ENCODE measurements at regions not wholly inside any gene's neighbourhood (a gene's known extent, or its start where the extent isn't known, plus 50 kb on each side); places are given as distances from the start of the nearest gene placed in this dataset.
"Not testable (repeated sequence)": the region's sequence is repeated elsewhere in the genome, so short reads cannot be mapped to it uniquely, and the experiment has no call there.

- not testable (repeated sequence) for H3K27ac ChIP-seq (ENCODE audit: low read depth in 1 of 2, low read length in 2 of 2); H3K4me3 ChIP-seq (ENCODE audit: low read depth in 1 of 3, low read length in 3 of 3); DNase-seq (ENCODE audit: low spot score); H3K36me3 ChIP-seq (ENCODE audit: control insufficient read depth in 4 of 4, insufficient read depth in 3 of 4, low read depth in 1 of 4, low read length in 3 of 4); H3K27me3 ChIP-seq (ENCODE audit: control insufficient read depth in 4 of 4, insufficient read depth in 4 of 4, low read length in 3 of 4); H3K9me3 ChIP-seq (ENCODE audit: control insufficient read depth in 4 of 4, low read length in 3 of 4); H3K4me1 ChIP-seq (ENCODE audit: control insufficient read depth in 4 of 4, insufficient read depth in 4 of 4, low read length in 3 of 4); H3K9ac ChIP-seq (ENCODE audit: low read depth in 1 of 2, low read length in 2 of 2)
- WGBS, result no CpG with 5 or more reads among the region's 7 CpGs
Observed at GRCh38 chrX:63204266-63205074, 146.7 kb downstream of the SPIN4 start.

- not testable (repeated sequence) for H3K4me3 ChIP-seq (ENCODE audit: low read depth in 1 of 3, low read length in 3 of 3); H3K9ac ChIP-seq (ENCODE audit: low read depth in 1 of 2, low read length in 2 of 2); DNase-seq (ENCODE audit: low spot score); H3K27ac ChIP-seq (ENCODE audit: low read depth in 1 of 2, low read length in 2 of 2); H3K27me3 ChIP-seq (ENCODE audit: control insufficient read depth in 4 of 4, insufficient read depth in 4 of 4, low read length in 3 of 4); H3K9me3 ChIP-seq (ENCODE audit: control insufficient read depth in 4 of 4, low read length in 3 of 4); H3K4me1 ChIP-seq (ENCODE audit: control insufficient read depth in 4 of 4, insufficient read depth in 4 of 4, low read length in 3 of 4); H3K36me3 ChIP-seq (ENCODE audit: control insufficient read depth in 4 of 4, insufficient read depth in 3 of 4, low read depth in 1 of 4, low read length in 3 of 4)
- WGBS, result no CpG with 5 or more reads among the region's 4 CpGs
Observed at GRCh38 chrX:63201987-63202386, 149.1 kb downstream of the SPIN4 start.

DNA sequence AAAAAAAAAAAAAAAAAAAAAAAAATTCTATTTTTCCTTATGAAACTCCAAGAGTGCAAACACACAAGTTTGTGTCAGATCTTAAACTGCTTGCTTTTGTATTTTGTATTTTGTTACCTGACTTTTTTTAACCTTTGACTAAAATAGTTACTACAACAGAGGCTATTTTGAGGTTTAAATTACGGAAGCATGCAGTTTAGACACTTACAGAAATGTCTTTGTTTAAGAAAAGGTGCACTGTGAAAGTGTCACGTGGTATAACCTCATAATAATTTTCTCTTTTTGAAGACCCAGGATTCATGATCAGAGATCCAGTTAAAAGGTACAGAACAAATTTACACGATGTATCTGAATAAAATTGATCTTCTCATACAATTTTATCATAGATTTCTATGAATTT lies 152.4 kb downstream of the SPIN4 start:
- H3K4me1 ChIP-seq (ENCODE audit: control insufficient read depth in 4 of 4, insufficient read depth in 4 of 4, low read length in 3 of 4); H3K27me3 ChIP-seq (ENCODE audit: control insufficient read depth in 4 of 4, insufficient read depth in 4 of 4, low read length in 3 of 4); DNase-seq (ENCODE audit: low spot score); H3K27ac ChIP-seq (ENCODE audit: low read depth in 1 of 2, low read length in 2 of 2); H3K9me3 ChIP-seq (ENCODE audit: control insufficient read depth in 4 of 4, low read length in 3 of 4); H3K9ac ChIP-seq (ENCODE audit: low read depth in 1 of 2, low read length in 2 of 2); H3K4me3 ChIP-seq (ENCODE audit: low read depth in 1 of 3, low read length in 3 of 3); H3K36me3 ChIP-seq (ENCODE audit: control insufficient read depth in 4 of 4, insufficient read depth in 3 of 4, low read depth in 1 of 4, low read length in 3 of 4): not testable (repeated sequence)
- no CpG with 5 or more reads among the region's 3 CpGs for WGBS

GRCh38 chrX:63192366-63193041 lies 158.6 kb downstream of the SPIN4 start:
- 91% methylated on average over 29 of the region's 29 CpGs for WGBS
- not testable (repeated sequence) for H3K27me3 ChIP-seq (ENCODE audit: control insufficient read depth in 4 of 4, insufficient read depth in 4 of 4, low read length in 3 of 4); H3K4me3 ChIP-seq (ENCODE audit: low read depth in 1 of 3, low read length in 3 of 3); H3K36me3 ChIP-seq (ENCODE audit: control insufficient read depth in 4 of 4, insufficient read depth in 3 of 4, low read depth in 1 of 4, low read length in 3 of 4); H3K4me1 ChIP-seq (ENCODE audit: control insufficient read depth in 4 of 4, insufficient read depth in 4 of 4, low read length in 3 of 4); H3K9me3 ChIP-seq (ENCODE audit: control insufficient read depth in 4 of 4, low read length in 3 of 4); H3K9ac ChIP-seq (ENCODE audit: low read depth in 1 of 2, low read length in 2 of 2); DNase-seq (ENCODE audit: low spot score); H3K27ac ChIP-seq (ENCODE audit: low read depth in 1 of 2, low read length in 2 of 2)

DNA sequence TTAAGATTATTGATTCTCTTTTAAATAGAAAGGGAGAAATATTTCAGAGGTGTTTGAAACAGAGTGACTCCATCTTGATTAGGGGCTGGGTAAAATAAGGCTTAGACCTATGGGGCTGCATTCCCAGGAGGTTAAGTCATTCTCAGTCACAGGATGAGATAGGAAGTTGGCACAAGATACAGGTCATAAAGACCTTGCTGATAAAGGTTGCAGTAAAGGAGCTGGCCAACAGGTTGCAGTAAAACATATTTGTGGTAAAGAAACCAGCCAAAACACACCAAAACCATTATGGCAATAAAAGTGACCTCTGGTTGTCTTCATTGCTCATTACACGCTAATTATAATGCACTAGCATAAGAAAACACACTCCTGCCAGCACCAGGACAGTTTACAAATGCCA lies 165.0 kb downstream of the SPIN4 start:
- Histone ChIP-seq H3K9ac (ENCODE audit: low read depth in 1 of 2, low read length in 2 of 2) (no peak overlapping the region), H3K4me1 (ENCODE audit: control insufficient read depth in 4 of 4, insufficient read depth in 4 of 4, low read length in 3 of 4) (no peaks in the 10 kb centered on the region), H3K27ac (ENCODE audit: low read depth in 1 of 2, low read length in 2 of 2) (no peak overlapping the region), H3K36me3 (ENCODE audit: control insufficient read depth in 4 of 4, insufficient read depth in 3 of 4, low read depth in 1 of 4, low read length in 3 of 4) (no peaks in the 10 kb centered on the region), H3K4me3 (ENCODE audit: low read depth in 1 of 3, low read length in 3 of 3) (no peak overlapping the region), H3K9me3 (ENCODE audit: control insufficient read depth in 4 of 4, low read length in 3 of 4) (no peaks in the 10 kb centered on the region), H3K27me3 (ENCODE audit: control insufficient read depth in 4 of 4, insufficient read depth in 4 of 4, low read length in 3 of 4) (no peaks in the 10 kb centered on the region)
- no peak for DNase-seq (ENCODE audit: low spot score)
- 36% methylated on average over 1 of the region's 1 CpG for WGBS
- TF ChIP-seq FOXA2 (IDR thresholded peaks at IDR 0.05) (no peak), YY1 (IDR thresholded peaks at IDR 0.05) (no peak), TAF1 (conservative IDR thresholded peaks at IDR 0.05) (no peak), ATF3 (IDR thresholded peaks at IDR 0.05) (no peak), CTCF (IDR thresholded peaks at IDR 0.05; ENCODE audit: low read depth, low read length, missing input control) (no peak), HNF4G (IDR thresholded peaks at IDR 0.05) (no peak), RAD21 (IDR thresholded peaks at IDR 0.05) (no peak), FOXA1 (IDR thresholded peaks at IDR 0.05) (no peak), NR2F2 (IDR thresholded peaks at IDR 0.05) (no peak), REST (IDR thresholded peaks at IDR 0.05) (no peak), SP1 (IDR thresholded peaks at IDR 0.05) (no peak), GABPA (IDR thresholded peaks at IDR 0.05 in 1 of 2, conservative IDR thresholded peaks at IDR 0.05 in 1 of 2) (no peak)
- TF ChIP-seq, protein P1, sequence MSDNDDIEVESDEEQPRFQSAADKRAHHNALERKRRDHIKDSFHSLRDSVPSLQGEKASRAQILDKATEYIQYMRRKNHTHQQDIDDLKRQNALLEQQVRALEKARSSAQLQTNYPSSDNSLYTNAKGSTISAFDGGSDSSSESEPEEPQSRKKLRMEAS (IDR thresholded peaks at IDR 0.05), result no peak
